ENCODE measurements at regions not wholly inside any gene's neighbourhood (a gene's known extent, or its start where the extent isn't known, plus 50 kb on each side); places are given as distances from the start of the nearest gene placed in this dataset.
"Not testable (repeated sequence)": the region's sequence is repeated elsewhere in the genome, so short reads cannot be mapped to it uniquely, and the experiment has no call there.

GRCh38 chr7:17053164-17053563 is 171.4 kb upstream of the AGR3 start:
- DNase-seq (ENCODE audit: low spot score) = not testable (repeated sequence)

- no peak for DNase-seq (ENCODE audit: low spot score)
These were observed 172.4 kb upstream of the AGR3 start for GRCh38 chr7:17054206-17054605.

GRCh38 chr7:17054836-17055235 is 173.1 kb upstream of the AGR3 start:
- no peak for DNase-seq (ENCODE audit: low spot score)

GRCh38 chr7:17055596-17055995 is 173.8 kb upstream of the AGR3 start:
- DNase-seq (ENCODE audit: low spot score) = no peak

- DNase-seq (ENCODE audit: low spot score) = no peak
These were observed 174.8 kb upstream of the AGR3 start for GRCh38 chr7:17056491-17057142.

GRCh38 chr7:17057143-17057509 is 175.3 kb upstream of the AGR3 start:
- DNase-seq (ENCODE audit: low spot score) = no peak

GRCh38 chr7:17058568-17058967 is 176.8 kb upstream of the AGR3 start:
- no peak for DNase-seq (ENCODE audit: low spot score)

GRCh38 chr7:17060051-17060450 is 178.3 kb upstream of the AGR3 start:
- no peak for DNase-seq (ENCODE audit: low spot score)

- DNase-seq (ENCODE audit: low spot score) = no peak
These were observed 179.7 kb upstream of the AGR3 start for GRCh38 chr7:17061443-17061842.

GRCh38 chr7:17062151-17063044 is 180.6 kb upstream of the AGR3 start:
- DNase-seq (ENCODE audit: low spot score) = no peak

- no peak for DNase-seq (ENCODE audit: low spot score)
These were observed 181.2 kb upstream of the AGR3 start for GRCh38 chr7:17063045-17063383.

- DNase-seq (ENCODE audit: low spot score) = no peak
These were observed 185.9 kb upstream of the AGR3 start for GRCh38 chr7:17067691-17068090.

GRCh38 chr7:17069146-17069545 is 187.4 kb upstream of the AGR3 start:
- no peak for DNase-seq (ENCODE audit: low spot score)

GRCh38 chr7:17070231-17070708 is 188.5 kb upstream of the AGR3 start:
- no peak for DNase-seq (ENCODE audit: low spot score)

- DNase-seq (ENCODE audit: low spot score) = no peak
These were observed 190.1 kb upstream of the AGR3 start for GRCh38 chr7:17071866-17072265.

GRCh38 chr7:17075601-17076255 is 193.9 kb upstream of the AGR3 start:
- DNase-seq (ENCODE audit: low spot score) = no peak

GRCh38 chr7:17078298-17078697 is 196.5 kb upstream of the AGR3 start:
- DNase-seq (ENCODE audit: low spot score) = no peak

- no peak for DNase-seq (ENCODE audit: low spot score)
These were observed 201.8 kb upstream of the AGR3 start for GRCh38 chr7:17083392-17084165.

- DNase-seq (ENCODE audit: low spot score) = no peak
These were observed 202.3 kb upstream of the AGR3 start for GRCh38 chr7:17084166-17084475.

- no peak for DNase-seq (ENCODE audit: low spot score)
These were observed 203.4 kb upstream of the AGR3 start for GRCh38 chr7:17085186-17085585.

- no peak for DNase-seq (ENCODE audit: low spot score)
These were observed 204.6 kb upstream of the AGR3 start for GRCh38 chr7:17086403-17086802.

- no peak for DNase-seq (ENCODE audit: low spot score)
These were observed 207.7 kb upstream of the AHR start for GRCh38 chr7:17090751-17091150.

Data from D341Med (cell line).